ENCODE measurements at regions not wholly inside any gene's neighbourhood (a gene's known extent, or its start where the extent isn't known, plus 50 kb on each side); places are given as distances from the start of the nearest gene placed in this dataset.

DNA sequence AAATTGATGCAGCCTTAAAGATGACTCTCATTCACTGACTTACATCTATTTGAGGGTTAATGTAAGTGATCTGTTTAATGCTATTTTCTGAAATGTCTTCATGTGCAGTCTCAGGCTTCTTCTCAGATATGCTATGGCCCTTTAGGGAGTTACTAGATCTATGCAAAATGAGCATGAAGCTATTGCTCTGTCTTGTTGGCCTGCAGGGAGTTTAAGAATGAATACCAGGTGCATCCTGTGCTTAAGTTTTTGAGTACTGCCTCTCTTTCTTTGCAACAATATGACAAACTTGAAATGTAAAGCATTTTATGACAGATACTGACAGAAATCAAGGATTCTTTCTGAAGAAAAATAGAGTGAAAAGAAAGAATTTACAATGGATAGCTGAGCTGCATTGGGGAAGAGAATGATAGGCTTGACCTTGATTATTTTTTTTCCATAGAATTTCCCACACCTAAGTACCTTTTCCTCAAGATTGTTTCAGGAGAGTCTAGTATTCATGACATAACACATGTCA, 1058.3 kb upstream of the TMEFF2 start:
- Histone ChIP-seq H3K9me3 (ENCODE audit: low read length) (no peaks in the 10 kb centered on the region), H3K27ac (ENCODE audit: extremely low read length, insufficient read depth, low read length) (no peak overlapping the region), H3K36me3 (replicated peaks in 1 of 2; ENCODE audit: control insufficient read depth in 1 of 2, insufficient read depth in 2 of 2, low read length in 2 of 2) (no peaks in the 10 kb centered on the region), H3K79me2 (ENCODE audit: insufficient read depth, low read length) (no peaks in the 10 kb centered on the region), H4K20me1 (ENCODE audit: insufficient read depth, low read length) (no peaks in the 10 kb centered on the region), H3K4me2 (ENCODE audit: low read depth, low read length) (no peak overlapping the region), H3K9ac (ENCODE audit: insufficient read depth, low read depth, low read length) (no peak overlapping the region), H2AFZ (ENCODE audit: low read length) (no peak overlapping the region), H3K4me1 (ENCODE audit: insufficient read depth, low read length) (no peaks in the 10 kb centered on the region), H3K4me3 (replicated peaks in 1 of 3; ENCODE audit: insufficient read depth in 1 of 3, low read depth in 2 of 3, low read length in 3 of 3) (no peak overlapping the region), H3K27me3 (ENCODE audit: control insufficient read depth in 1 of 2, insufficient read depth in 2 of 2, low read length in 2 of 2) (no peaks in the 10 kb centered on the region)
- CTCF ChIA-PET (ENCODE audit: low intra/inter-chr PET ratio, low total read pairs): no interaction called here
- POLR2A ChIA-PET: no interaction called here
- BruUV-seq (replicated peaks): no TSS peak
- in situ Hi-C loops (cut with HindIII; ENCODE audit: extremely low pct_ligation_motif_present, low pct_unique_long_range_greater_than_20kb) (no loop called here), intact Hi-C loops (cut with micrococcal nuclease; ENCODE audit: unreplicated experiment) (no loop called here)
- TF ChIP-seq ZNF564 (CRISPR knock-in tag; IDR thresholded peaks at IDR 0.05) (no peak), ZNF607 (CRISPR knock-in tag; IDR thresholded peaks at IDR 0.05; ENCODE audit: borderline replicate concordance) (no peak), DNMT1 (CRISPR knock-in tag; IDR thresholded peaks at IDR 0.05) (no peak), EZH2 (conservative IDR thresholded peaks at IDR 0.05; ENCODE audit: low read depth, low read length) (no peak), ZNF749 (CRISPR knock-in tag; IDR thresholded peaks at IDR 0.05; ENCODE audit: borderline replicate concordance) (no peak), SNAPC2 (CRISPR knock-in tag; IDR thresholded peaks at IDR 0.05) (no peak), POLR2AphosphoS5 (IDR thresholded peaks at IDR 0.05; ENCODE audit: low read depth, low read length) (no peak), JDP2 (CRISPR knock-in tag; IDR thresholded peaks at IDR 0.05; ENCODE audit: borderline replicate concordance) (no peak), AGO2 (optimal IDR thresholded peaks at IDR 0.05; ENCODE audit: low read depth, low read length) (no peak)
- TF ChIP-seq, protein P1, sequence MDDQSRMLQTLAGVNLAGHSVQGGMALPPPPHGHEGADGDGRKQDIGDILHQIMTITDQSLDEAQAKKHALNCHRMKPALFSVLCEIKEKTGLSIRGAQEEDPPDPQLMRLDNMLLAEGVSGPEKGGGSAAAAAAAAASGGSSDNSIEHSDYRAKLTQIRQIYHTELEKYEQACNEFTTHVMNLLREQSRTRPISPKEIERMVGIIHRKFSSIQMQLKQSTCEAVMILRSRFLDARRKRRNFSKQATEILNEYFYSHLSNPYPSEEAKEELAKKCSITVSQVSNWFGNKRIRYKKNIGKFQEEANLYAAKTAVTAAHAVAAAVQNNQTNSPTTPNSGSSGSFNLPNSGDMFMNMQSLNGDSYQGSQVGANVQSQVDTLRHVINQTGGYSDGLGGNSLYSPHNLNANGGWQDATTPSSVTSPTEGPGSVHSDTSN (CRISPR knock-in tag; IDR thresholded peaks at IDR 0.05; ENCODE audit: borderline replicate concordance): no peak
- TF ChIP-seq, protein P2, sequence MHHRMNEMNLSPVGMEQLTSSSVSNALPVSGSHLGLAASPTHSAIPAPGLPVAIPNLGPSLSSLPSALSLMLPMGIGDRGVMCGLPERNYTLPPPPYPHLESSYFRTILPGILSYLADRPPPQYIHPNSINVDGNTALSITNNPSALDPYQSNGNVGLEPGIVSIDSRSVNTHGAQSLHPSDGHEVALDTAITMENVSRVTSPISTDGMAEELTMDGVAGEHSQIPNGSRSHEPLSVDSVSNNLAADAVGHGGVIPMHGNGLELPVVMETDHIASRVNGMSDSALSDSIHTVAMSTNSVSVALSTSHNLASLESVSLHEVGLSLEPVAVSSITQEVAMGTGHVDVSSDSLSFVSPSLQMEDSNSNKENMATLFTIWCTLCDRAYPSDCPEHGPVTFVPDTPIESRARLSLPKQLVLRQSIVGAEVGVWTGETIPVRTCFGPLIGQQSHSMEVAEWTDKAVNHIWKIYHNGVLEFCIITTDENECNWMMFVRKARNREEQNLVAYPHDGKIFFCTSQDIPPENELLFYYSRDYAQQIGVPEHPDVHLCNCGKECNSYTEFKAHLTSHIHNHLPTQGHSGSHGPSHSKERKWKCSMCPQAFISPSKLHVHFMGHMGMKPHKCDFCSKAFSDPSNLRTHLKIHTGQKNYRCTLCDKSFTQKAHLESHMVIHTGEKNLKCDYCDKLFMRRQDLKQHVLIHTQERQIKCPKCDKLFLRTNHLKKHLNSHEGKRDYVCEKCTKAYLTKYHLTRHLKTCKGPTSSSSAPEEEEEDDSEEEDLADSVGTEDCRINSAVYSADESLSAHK (CRISPR knock-in tag; IDR thresholded peaks at IDR 0.05; ENCODE audit: borderline replicate concordance): no peak
- TF ChIP-seq, protein P3, sequence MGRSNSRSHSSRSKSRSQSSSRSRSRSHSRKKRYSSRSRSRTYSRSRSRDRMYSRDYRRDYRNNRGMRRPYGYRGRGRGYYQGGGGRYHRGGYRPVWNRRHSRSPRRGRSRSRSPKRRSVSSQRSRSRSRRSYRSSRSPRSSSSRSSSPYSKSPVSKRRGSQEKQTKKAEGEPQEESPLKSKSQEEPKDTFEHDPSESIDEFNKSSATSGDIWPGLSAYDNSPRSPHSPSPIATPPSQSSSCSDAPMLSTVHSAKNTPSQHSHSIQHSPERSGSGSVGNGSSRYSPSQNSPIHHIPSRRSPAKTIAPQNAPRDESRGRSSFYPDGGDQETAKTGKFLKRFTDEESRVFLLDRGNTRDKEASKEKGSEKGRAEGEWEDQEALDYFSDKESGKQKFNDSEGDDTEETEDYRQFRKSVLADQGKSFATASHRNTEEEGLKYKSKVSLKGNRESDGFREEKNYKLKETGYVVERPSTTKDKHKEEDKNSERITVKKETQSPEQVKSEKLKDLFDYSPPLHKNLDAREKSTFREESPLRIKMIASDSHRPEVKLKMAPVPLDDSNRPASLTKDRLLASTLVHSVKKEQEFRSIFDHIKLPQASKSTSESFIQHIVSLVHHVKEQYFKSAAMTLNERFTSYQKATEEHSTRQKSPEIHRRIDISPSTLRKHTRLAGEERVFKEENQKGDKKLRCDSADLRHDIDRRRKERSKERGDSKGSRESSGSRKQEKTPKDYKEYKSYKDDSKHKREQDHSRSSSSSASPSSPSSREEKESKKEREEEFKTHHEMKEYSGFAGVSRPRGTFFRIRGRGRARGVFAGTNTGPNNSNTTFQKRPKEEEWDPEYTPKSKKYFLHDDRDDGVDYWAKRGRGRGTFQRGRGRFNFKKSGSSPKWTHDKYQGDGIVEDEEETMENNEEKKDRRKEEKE (IDR thresholded peaks at IDR 0.05): no peak
- TF ChIP-seq, protein P4, sequence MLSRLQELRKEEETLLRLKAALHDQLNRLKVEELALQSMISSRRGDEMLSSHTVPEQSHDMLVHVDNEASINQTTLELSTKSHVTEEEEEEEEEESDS (CRISPR knock-in tag; IDR thresholded peaks at IDR 0.05; ENCODE audit: borderline replicate concordance): no peak
- DNase-seq (ENCODE audit: low spot score) (no peak), ATAC-seq (no peak), FAIRE-seq (no peak)
